Esophagus muscularis mucosa (tissue), 3 donors: ENCODE measurements at regions not wholly inside any gene's neighbourhood (a gene's known extent, or its start where the extent isn't known, plus 50 kb on each side); places are given as distances from the start of the nearest gene placed in this dataset.

ENCODE experiments used
- EP300 ChIP-seq: sonication (generic); formaldehyde crosslinking; IDR thresholded peaks from one replicate; pipeline ENCODE4 v1.6.1; 2017; ENCODE audit warnings: antibody characterized with exemption
- TF ChIP-seq, protein P1 (sequence below), 3 experiments: fragments of 200-600 bp in 2 of 3; fragments of 450-650 bp in 1 of 3; sonication (generic) in 2 of 3; IDR thresholded peaks; one replicate each; pipeline ENCODE4 v1.5.1; 2017 to 2019; ENCODE audit warnings: antibody characterized with exemption in 3 of 3, mild to moderate bottlenecking in 2 of 3, moderate library complexity in 1 of 3

DNA sequence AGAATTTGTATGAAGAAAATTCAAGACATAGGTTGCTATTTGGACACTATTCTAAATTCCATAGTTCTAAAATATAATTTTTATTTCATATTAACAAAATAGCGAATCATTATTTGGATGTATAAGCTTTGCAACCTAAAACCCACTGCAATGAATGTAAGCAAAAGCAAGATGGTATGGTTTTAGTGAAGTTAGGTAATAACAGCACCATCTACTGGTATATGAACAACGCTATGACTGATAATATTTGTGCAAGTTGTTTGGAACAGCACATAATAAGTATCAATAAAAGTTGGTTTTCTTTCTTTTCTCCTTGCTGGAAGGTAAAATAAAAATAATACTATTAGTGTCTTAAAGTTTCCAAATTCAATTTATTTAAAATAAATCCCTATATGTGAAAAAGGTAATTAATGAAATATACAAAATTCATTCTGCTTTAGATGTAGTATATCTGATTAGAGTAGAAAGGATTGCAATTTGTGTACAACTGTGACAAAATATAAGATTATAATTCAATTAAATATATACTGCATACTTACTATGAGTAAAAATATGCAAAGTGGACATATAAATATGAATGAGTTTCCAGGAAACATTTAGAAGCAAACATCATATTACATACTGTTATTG lies 79.0 kb upstream of the LSM8 start:
- TF ChIP-seq, protein P1, sequence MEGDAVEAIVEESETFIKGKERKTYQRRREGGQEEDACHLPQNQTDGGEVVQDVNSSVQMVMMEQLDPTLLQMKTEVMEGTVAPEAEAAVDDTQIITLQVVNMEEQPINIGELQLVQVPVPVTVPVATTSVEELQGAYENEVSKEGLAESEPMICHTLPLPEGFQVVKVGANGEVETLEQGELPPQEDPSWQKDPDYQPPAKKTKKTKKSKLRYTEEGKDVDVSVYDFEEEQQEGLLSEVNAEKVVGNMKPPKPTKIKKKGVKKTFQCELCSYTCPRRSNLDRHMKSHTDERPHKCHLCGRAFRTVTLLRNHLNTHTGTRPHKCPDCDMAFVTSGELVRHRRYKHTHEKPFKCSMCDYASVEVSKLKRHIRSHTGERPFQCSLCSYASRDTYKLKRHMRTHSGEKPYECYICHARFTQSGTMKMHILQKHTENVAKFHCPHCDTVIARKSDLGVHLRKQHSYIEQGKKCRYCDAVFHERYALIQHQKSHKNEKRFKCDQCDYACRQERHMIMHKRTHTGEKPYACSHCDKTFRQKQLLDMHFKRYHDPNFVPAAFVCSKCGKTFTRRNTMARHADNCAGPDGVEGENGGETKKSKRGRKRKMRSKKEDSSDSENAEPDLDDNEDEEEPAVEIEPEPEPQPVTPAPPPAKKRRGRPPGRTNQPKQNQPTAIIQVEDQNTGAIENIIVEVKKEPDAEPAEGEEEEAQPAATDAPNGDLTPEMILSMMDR (IDR thresholded peaks at IDR 0.05) = peak; percentile 35 to 52 (median 37)
- TF ChIP-seq EP300 = no peak
